OCI-LY3 (cell line): ENCODE measurements at regions not wholly inside any gene's neighbourhood (a gene's known extent, or its start where the extent isn't known, plus 50 kb on each side); places are given as distances from the start of the nearest gene placed in this dataset.

Experiments
- EZH2phosphoT487 ChIP-seq: fragments of 200-600 bp; shearing (Covaris generic); IDR thresholded peaks from 2 replicates; pipeline ENCODE4 v1.6.1; 2018; ENCODE audit warnings: antibody characterized with exemption, mixed run types, low read depth
- TF ChIP-seq, protein P1 (sequence below): fragments of 200-600, 300-600 bp; sonication (generic); IDR thresholded peaks from 2 replicates; pipeline ENCODE4 v1.5.1; 2014; ENCODE audit warnings: antibody characterized with exemption, low read length, low read depth

DNA sequence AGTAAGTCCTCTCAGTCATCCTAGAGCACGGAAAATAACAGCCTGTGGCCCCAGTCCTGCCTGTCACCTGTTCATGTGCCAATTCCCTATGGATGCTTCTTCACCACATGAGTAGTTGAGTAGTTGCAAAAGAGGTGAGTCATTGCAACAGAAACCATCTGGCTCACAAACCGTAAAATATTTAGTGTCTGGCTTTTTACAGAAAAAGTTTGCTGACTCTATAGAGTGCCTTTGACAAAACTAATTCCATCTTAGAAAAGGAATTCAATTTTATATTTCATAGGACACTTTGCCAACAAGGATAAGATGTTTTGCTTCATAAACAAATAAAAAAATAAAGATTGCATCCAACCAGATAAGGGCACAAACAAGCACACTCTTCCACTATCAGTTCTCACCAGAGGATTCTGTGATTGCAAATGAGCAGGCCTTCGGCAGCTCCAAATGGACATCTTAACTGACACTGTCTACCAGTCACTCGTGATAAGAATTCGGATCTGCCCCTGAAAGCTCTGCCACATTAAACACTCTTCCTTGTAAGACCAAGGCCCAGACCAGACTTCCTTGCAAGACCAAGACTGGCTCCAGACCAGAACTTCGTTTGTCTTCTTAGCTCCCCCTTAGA, 242.7 kb upstream of the SEMA3C start:
- TF ChIP-seq, protein P1, sequence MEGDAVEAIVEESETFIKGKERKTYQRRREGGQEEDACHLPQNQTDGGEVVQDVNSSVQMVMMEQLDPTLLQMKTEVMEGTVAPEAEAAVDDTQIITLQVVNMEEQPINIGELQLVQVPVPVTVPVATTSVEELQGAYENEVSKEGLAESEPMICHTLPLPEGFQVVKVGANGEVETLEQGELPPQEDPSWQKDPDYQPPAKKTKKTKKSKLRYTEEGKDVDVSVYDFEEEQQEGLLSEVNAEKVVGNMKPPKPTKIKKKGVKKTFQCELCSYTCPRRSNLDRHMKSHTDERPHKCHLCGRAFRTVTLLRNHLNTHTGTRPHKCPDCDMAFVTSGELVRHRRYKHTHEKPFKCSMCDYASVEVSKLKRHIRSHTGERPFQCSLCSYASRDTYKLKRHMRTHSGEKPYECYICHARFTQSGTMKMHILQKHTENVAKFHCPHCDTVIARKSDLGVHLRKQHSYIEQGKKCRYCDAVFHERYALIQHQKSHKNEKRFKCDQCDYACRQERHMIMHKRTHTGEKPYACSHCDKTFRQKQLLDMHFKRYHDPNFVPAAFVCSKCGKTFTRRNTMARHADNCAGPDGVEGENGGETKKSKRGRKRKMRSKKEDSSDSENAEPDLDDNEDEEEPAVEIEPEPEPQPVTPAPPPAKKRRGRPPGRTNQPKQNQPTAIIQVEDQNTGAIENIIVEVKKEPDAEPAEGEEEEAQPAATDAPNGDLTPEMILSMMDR, result no peak
- TF ChIP-seq EZH2phosphoT487, result no peak
